OCI-LY1 (cell line): ENCODE measurements at regions not wholly inside any gene's neighbourhood (a gene's known extent, or its start where the extent isn't known, plus 50 kb on each side); places are given as distances from the start of the nearest gene placed in this dataset.
"Not testable (repeated sequence)": the region's sequence is repeated elsewhere in the genome, so short reads cannot be mapped to it uniquely, and the experiment has no call there.

Source experiments
- H2AFZ ChIP-seq: fragments of 200-600 bp; sonication (generic), shearing (Covaris generic); 2 replicates; pipeline ENCODE4 v1.6.0; 2014; ENCODE audit warnings: antibody characterized with exemption, mild to moderate bottlenecking, low read length
- H3F3A ChIP-seq: fragments of 200-600 bp; sonication (generic), shearing (Covaris generic); 2 replicates; pipeline ENCODE4 v1.6.0; 2014; ENCODE audit warnings: mild to moderate bottlenecking, antibody characterized with exemption, low read length, moderate library complexity; ENCODE audit not compliant: insufficient read depth
- H3K27ac ChIP-seq: fragments of 200-600 bp; sonication (generic); 2 replicates; pipeline ENCODE4 v1.5.1; 2014; ENCODE audit warnings: low read length, mixed run types, mild to moderate bottlenecking, low read depth; ENCODE audit not compliant: poor library complexity, severe bottlenecking
- H3K27me3 ChIP-seq: fragments of 200-600 bp; sonication (generic); 2 replicates; pipeline ENCODE4 v1.6.0; 2014; ENCODE audit warnings: antibody characterized with exemption, mild to moderate bottlenecking, low read length, moderate library complexity; ENCODE audit not compliant: insufficient read depth
- H3K36me3 ChIP-seq: fragments of 200-600 bp; sonication (generic); 2 replicates; pipeline ENCODE4 v1.6.1; 2014; ENCODE audit warnings: mild to moderate bottlenecking, antibody characterized with exemption, low read length, moderate library complexity, mixed read lengths; ENCODE audit not compliant: insufficient read depth
- H3K4me1 ChIP-seq: fragments of 200-600 bp; sonication (generic); 2 replicates; pipeline ENCODE4 v1.5.1; 2014; ENCODE audit warnings: mild to moderate bottlenecking, low read length, moderate library complexity; ENCODE audit not compliant: insufficient read depth, severe bottlenecking
- H3K4me2 ChIP-seq: fragments of 200-600 bp; sonication (generic), shearing (Covaris generic); 2 replicates; pipeline ENCODE4 v1.6.1; 2014; ENCODE audit warnings: low read length
- H3K4me3 ChIP-seq: fragments of 200-600 bp; sonication (generic); 2 replicates; pipeline ENCODE4 v1.5.1; 2014; ENCODE audit warnings: low read length, low read depth, mild to moderate bottlenecking, mixed read lengths; ENCODE audit not compliant: poor library complexity, severe bottlenecking
- H3K79me2 ChIP-seq: fragments of 200-600 bp; shearing (Covaris generic); 2 replicates; pipeline ENCODE4 v1.6.1; 2016; ENCODE audit warnings: mixed run types, low read length, mixed read lengths; ENCODE audit not compliant: insufficient read depth
- H3K9ac ChIP-seq: fragments of 200-600 bp; sonication (generic), shearing (Covaris generic); 2 replicates; pipeline ENCODE4 v1.6.1; 2014; ENCODE audit warnings: mild to moderate bottlenecking, low read length, mixed read lengths
- H3K9me2 ChIP-seq: fragments of 200-600 bp; sonication (generic), shearing (Covaris generic); 2 replicates; pipeline ENCODE4 v1.6.1; 2014; ENCODE audit warnings: low read depth, mild to moderate bottlenecking, low read length, mixed read lengths
- H3K9me3 ChIP-seq: fragments of 200-600 bp; shearing (Covaris generic); 2 replicates; pipeline ENCODE4 v1.6.1; 2014; ENCODE audit warnings: low read length, mixed read lengths
- H4K20me1 ChIP-seq: fragments of 200-600 bp; sonication (generic), shearing (Covaris generic); 2 replicates; pipeline ENCODE4 v1.6.0; 2016; ENCODE audit warnings: mild to moderate bottlenecking, low read length; ENCODE audit not compliant: insufficient read depth
- CTCF ChIP-seq: fragments of 200-600 bp; sonication (generic), shearing (Covaris generic); IDR thresholded peaks from 2 replicates; pipeline ENCODE4 v1.5.1; 2017; ENCODE audit warnings: mild to moderate bottlenecking, antibody characterized with exemption, low read length, moderate library complexity, mixed read lengths
- EZH2 ChIP-seq: fragments of 200-600 bp; sonication (generic), shearing (Covaris generic); IDR thresholded peaks from 2 replicates; pipeline ENCODE4 v1.8.0; 2017; ENCODE audit warnings: borderline replicate concordance, mixed run types, mild to moderate bottlenecking, antibody characterized with exemption, low read length, moderate library complexity, mixed read lengths

GRCh38 chr7:152501506-152501905 lies 65.7 kb upstream of the KMT2C start:
- Histone ChIP-seq H3K27me3 (peaks cover 14% of the 10 kb centered on the region; the same call in 1 of the 2 replicates), H3F3A (no peaks in the 10 kb centered on the region)
- TF ChIP-seq CTCF, result no peak
- no peak for TF ChIP-seq EZH2

GRCh38 chr7:152499969-152500368 lies 64.2 kb upstream of the KMT2C start:
- H3K4me1 ChIP-seq, H3K36me3 ChIP-seq, H3K79me2 ChIP-seq, H3K27ac ChIP-seq, H3K4me2 ChIP-seq, H4K20me1 ChIP-seq, H3K9ac ChIP-seq, H3K4me3 ChIP-seq, H3K9me3 ChIP-seq, H3K9me2 ChIP-seq, H2AFZ ChIP-seq, H3F3A ChIP-seq: not testable (repeated sequence)
- peaks cover 14% of the 10 kb centered on the region; the same call in 1 of the 2 replicates for H3K27me3 ChIP-seq

More at GRCh38 chr7:152501506-152501905, 65.7 kb upstream of the KMT2C start:
- Histone ChIP-seq H3K36me3 (no peaks in the 10 kb centered on the region), H3K9me3 (no peaks in the 10 kb centered on the region), H3K79me2 (no peaks in the 10 kb centered on the region), H2AFZ (no peak overlapping the region), H3K27ac (no peak overlapping the region), H3K4me3 (no peak overlapping the region), H3K4me1 (no peaks in the 10 kb centered on the region), H3K4me2 (no peak overlapping the region), H3K9me2 (no peaks in the 10 kb centered on the region), H3K9ac (no peak overlapping the region), H4K20me1 (no peaks in the 10 kb centered on the region)

- H3K9me3 ChIP-seq, result no peaks in the 10 kb centered on the region
- H3K27ac ChIP-seq, result no peak overlapping the region
- no peak overlapping the region for H3K4me3 ChIP-seq
- H3K9me2 ChIP-seq, result no peaks in the 10 kb centered on the region
- H3K4me2 ChIP-seq, result no peak overlapping the region
- no peaks in the 10 kb centered on the region for H3F3A ChIP-seq
- no peaks in the 10 kb centered on the region for H4K20me1 ChIP-seq
- H3K36me3 ChIP-seq, result no peaks in the 10 kb centered on the region
- H3K27me3 ChIP-seq, result peaks cover 8% of the 10 kb centered on the region; the same call in 1 of the 2 replicates
- no peak overlapping the region for H3K9ac ChIP-seq
- TF ChIP-seq CTCF, result no peak
- TF ChIP-seq EZH2, result no peak
- H2AFZ ChIP-seq, result no peak overlapping the region
- H3K79me2 ChIP-seq, result no peaks in the 10 kb centered on the region
- H3K4me1 ChIP-seq, result no peaks in the 10 kb centered on the region
Measured at GRCh38 chr7:152495867-152496266, 60.1 kb upstream of the KMT2C start.

GRCh38 chr7:152492952-152493351 lies 57.1 kb upstream of the KMT2C start:
- Histone ChIP-seq H2AFZ (no peak overlapping the region), H3K4me2 (no peak overlapping the region)

More at GRCh38 chr7:152492952-152493351, 57.1 kb upstream of the KMT2C start:
- no peaks in the 10 kb centered on the region for H3K27me3 ChIP-seq
- H3K4me3 ChIP-seq, result no peak overlapping the region
- H3K79me2 ChIP-seq, result no peaks in the 10 kb centered on the region
- no peaks in the 10 kb centered on the region for H3K9me3 ChIP-seq
- no peak overlapping the region for H3K27ac ChIP-seq
- no peaks in the 10 kb centered on the region for H3K36me3 ChIP-seq
- no peaks in the 10 kb centered on the region for H3F3A ChIP-seq
- H3K9me2 ChIP-seq, result no peaks in the 10 kb centered on the region
- H3K4me1 ChIP-seq, result no peaks in the 10 kb centered on the region
- no peaks in the 10 kb centered on the region for H4K20me1 ChIP-seq
- no peak for TF ChIP-seq EZH2
- TF ChIP-seq CTCF, result no peak
- H3K9ac ChIP-seq, result no peak overlapping the region
